RWPE2 (cell line): ENCODE measurements at regions not wholly inside any gene's neighbourhood (a gene's known extent, or its start where the extent isn't known, plus 50 kb on each side); places are given as distances from the start of the nearest gene placed in this dataset.

Source experiments
- ATAC-seq: fragments of 200-7000 bp; cut with Tn5 transposase; 3 replicates; pipeline ENCODE4 v1.9.1; 2021; ENCODE audit warnings: low read depth
- DNase-seq: peaks from one replicate; pipeline ENCODE4 v3.0.0-alpha.2; 2020; ENCODE audit warnings: low spot score
- H3K27ac ChIP-seq: fragments of 450-650 bp; 2 replicates; pipeline ENCODE4 v1.5.1; 2017; ENCODE audit warnings: mild to moderate bottlenecking; ENCODE audit not compliant: poor library complexity, severe bottlenecking
- H3K27me3 ChIP-seq: fragments of 250-450 bp; sonication (Bioruptor Pico); 2 replicates; pipeline ENCODE4 v1.5.1; 2021; ENCODE audit warnings: mild to moderate bottlenecking, moderate library complexity; ENCODE audit not compliant: insufficient read depth, poor library complexity, severe bottlenecking
- H3K36me3 ChIP-seq: fragments of 250-450 bp; sonication (Bioruptor Pico); 2 replicates; pipeline ENCODE4 v1.5.1; 2020; ENCODE audit warnings: low read depth, mild to moderate bottlenecking, moderate library complexity
- H3K4me1 ChIP-seq: fragments of 250-450 bp; sonication (Bioruptor Pico); 2 replicates; pipeline ENCODE4 v1.5.1; 2021; ENCODE audit warnings: mild to moderate bottlenecking, moderate library complexity; ENCODE audit not compliant: insufficient read depth, poor library complexity, severe bottlenecking
- H3K4me3 ChIP-seq: fragments of 250-450 bp; sonication (Bioruptor Pico); 2 replicates; pipeline ENCODE4 v1.5.1; 2021; ENCODE audit warnings: mild to moderate bottlenecking, moderate library complexity; ENCODE audit not compliant: severe bottlenecking
- H3K9me3 ChIP-seq: fragments of 250-450 bp; sonication (Bioruptor Pico); 2 replicates; pipeline ENCODE4 v1.5.1; 2021; ENCODE audit warnings: mild to moderate bottlenecking, moderate library complexity; ENCODE audit not compliant: severe bottlenecking
- CTCF ChIP-seq: fragments of 450-650 bp; IDR thresholded peaks from one replicate; pipeline ENCODE4 v1.5.1; 2017; ENCODE audit warnings: mild to moderate bottlenecking, moderate library complexity; ENCODE audit not compliant: poor library complexity, severe bottlenecking

GRCh38 chrX:39449352-39449751 is 648.1 kb downstream of the MID1IP1 start:
- no peak overlapping the region for H3K4me3 ChIP-seq
- no peak for ATAC-seq

DNA sequence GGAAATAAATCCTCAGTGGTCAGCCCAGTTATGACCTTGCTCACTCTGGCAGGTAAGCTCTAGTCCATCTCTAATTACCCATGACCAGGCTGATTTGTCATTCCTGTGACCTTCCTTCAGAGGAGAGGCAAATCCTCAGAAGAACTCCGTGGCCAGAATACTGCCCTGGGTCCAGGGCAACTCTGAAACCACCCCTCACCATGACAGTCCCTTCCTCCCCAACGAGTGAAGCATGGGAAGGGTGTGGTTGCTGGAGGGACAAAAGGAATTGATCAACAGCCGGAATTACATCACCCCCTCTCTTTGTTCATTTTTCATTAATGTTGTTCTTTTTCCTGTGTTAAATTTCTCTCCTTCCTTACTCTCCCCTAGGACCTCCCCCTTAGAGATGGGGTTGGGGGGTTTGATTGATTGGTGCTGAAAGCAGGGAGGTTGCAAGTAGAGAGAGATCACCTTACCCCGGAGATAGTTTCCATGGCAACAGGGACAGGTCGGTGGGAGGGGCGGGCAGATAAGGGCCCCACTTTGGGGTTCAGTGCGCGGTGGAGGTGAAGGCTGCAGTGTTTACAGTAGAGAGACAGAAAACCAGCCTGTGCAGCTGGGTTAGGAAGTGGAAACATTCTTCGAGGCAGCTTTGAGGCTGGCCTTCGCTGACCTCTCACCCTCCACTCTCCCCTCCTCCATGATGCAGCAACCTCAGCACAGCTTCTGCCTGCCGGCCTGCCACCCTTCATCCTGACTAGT is 647.4 kb downstream of the BCOR start:
- no peak for TF ChIP-seq CTCF
- H3K36me3 ChIP-seq = no peaks in the 10 kb centered on the region
- no peak for DNase-seq
- no peak overlapping the region for H3K27ac ChIP-seq
- H3K9me3 ChIP-seq = no peaks in the 10 kb centered on the region
- H3K27me3 ChIP-seq = no peaks in the 10 kb centered on the region
- H3K4me1 ChIP-seq = no peaks in the 10 kb centered on the region
- no peak for ATAC-seq
- no peak overlapping the region for H3K4me3 ChIP-seq

More at GRCh38 chrX:39449352-39449751, 648.1 kb downstream of the MID1IP1 start:
- Histone ChIP-seq H3K27ac (no peak overlapping the region), H3K36me3 (no peaks in the 10 kb centered on the region), H3K9me3 (no peaks in the 10 kb centered on the region), H3K4me1 (no peaks in the 10 kb centered on the region), H3K27me3 (no peaks in the 10 kb centered on the region)
- no peak for TF ChIP-seq CTCF
- no peak for DNase-seq

GRCh38 chrX:39451046-39451445 is 646.7 kb downstream of the BCOR start:
- Histone ChIP-seq H3K36me3 (no peaks in the 10 kb centered on the region), H3K27me3 (no peaks in the 10 kb centered on the region), H3K27ac (no peak overlapping the region), H3K4me1 (no peaks in the 10 kb centered on the region), H3K9me3 (no peaks in the 10 kb centered on the region), H3K4me3 (no peak overlapping the region)
- ATAC-seq (no peak), DNase-seq (no peak)
- no peak for TF ChIP-seq CTCF

GRCh38 chrX:39452401-39452800 is 645.4 kb downstream of the BCOR start:
- Histone ChIP-seq H3K4me1 (no peaks in the 10 kb centered on the region), H3K36me3 (no peaks in the 10 kb centered on the region), H3K9me3 (no peaks in the 10 kb centered on the region), H3K27me3 (no peaks in the 10 kb centered on the region), H3K27ac (no peak overlapping the region), H3K4me3 (no peak overlapping the region)
- no peak for TF ChIP-seq CTCF
- ATAC-seq (no peak), DNase-seq (no peak)

GRCh38 chrX:39453889-39454621 is 643.7 kb downstream of the BCOR start:
- TF ChIP-seq CTCF = no peak
- Histone ChIP-seq H3K4me3 (no peak overlapping the region), H3K36me3 (no peaks in the 10 kb centered on the region), H3K27ac (no peak overlapping the region), H3K4me1 (no peaks in the 10 kb centered on the region), H3K27me3 (no peaks in the 10 kb centered on the region), H3K9me3 (no peaks in the 10 kb centered on the region)
- no peak for ATAC-seq
- no peak for DNase-seq
